HG02763 (cell line): ENCODE measurements at regions not wholly inside any gene's neighbourhood (a gene's known extent, or its start where the extent isn't known, plus 50 kb on each side); places are given as distances from the start of the nearest gene placed in this dataset.
"Not testable (repeated sequence)": the region's sequence is repeated elsewhere in the genome, so short reads cannot be mapped to it uniquely, and the experiment has no call there.

Experiments used
- ATAC-seq: cut with Tn5 transposase; IDR thresholded peaks from one replicate; pipeline ENCODE4 v1.9.1; 2021; ENCODE audit warnings: mild to moderate bottlenecking, moderate library complexity; ENCODE audit not compliant: unreplicated experiment

DNA sequence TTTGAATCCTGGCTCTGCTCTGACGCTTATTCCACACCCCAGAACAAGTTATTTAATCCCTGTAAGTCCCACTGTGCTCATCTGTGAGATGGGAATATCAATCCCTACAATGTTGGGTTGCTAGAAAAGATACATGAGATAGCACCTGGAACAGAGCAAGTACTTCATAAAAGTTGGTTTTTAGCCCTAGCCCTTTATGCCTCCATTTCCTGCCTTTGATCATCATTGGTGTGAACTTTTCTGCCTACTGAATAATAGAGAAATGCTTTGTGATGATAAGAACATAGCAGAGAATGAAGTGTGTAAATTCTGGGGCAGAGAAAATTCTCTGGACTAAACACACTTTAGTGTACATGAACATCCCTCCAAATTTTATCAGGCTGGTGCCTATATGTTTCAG lies 90.3 kb upstream of the RANBP6 start:
- no peak for ATAC-seq

- ATAC-seq = not testable (repeated sequence)
Measured at GRCh38 chr9:6104406-6104805, 89.0 kb upstream of the RANBP6 start.

- ATAC-seq = not testable (repeated sequence)
Measured at GRCh38 chr9:6103911-6104310, 88.5 kb upstream of the RANBP6 start.

DNA sequence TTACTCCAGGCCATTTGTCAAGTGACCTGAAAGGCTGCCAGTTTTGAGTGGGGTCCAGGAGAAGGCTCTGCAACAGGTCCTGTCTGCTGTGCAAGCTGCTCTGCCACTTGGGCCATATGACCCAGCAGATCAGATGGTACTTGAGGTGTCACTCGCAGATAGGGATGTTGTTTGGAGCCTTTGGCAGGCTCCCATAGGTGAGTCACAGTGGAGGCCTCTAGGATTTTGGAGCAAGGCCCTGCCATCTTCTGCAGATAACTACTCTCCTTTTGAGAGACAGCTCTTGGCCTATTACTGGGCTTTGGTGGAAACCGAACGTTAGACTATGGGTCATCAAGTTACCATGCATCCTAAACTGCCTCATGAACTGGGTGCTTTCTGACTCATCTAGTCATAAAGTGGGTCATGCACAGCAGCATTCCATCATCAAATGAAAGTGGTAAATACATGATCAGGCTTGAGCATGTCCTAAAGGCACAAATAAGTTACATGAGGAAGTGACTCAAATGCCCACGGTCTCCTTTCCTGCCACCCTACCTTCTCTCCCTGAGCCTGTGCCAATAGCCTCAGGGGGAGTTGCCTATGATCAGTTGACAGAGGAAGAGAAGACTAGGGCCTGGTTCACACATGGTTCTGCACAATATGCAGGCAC lies 87.0 kb upstream of the RANBP6 start:
- ATAC-seq = not testable (repeated sequence)

- not testable (repeated sequence) for ATAC-seq
Measured at GRCh38 chr9:6101725-6102124, 86.3 kb upstream of the RANBP6 start.

GRCh38 chr9:6099346-6099745 lies 83.9 kb upstream of the RANBP6 start:
- not testable (repeated sequence) for ATAC-seq

DNA sequence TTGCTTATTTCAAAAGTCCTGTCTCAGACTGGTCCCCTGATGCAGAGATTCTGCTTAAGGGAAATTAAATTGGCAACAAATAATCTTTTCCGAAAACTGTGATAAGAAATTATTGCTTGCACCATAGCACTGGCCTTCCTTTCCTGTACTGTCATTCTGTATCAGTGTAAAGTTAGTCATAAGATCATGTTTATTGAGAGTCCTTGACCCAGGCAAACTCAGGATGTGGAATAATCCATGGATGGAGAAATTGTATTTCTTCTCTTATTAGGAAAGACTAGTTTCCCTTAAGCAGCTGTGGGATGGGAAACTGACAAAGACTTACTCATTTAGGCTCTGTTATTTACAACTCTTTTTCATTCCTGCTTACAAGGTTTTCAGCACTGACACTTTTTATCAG lies 83.0 kb upstream of the RANBP6 start:
- ATAC-seq = no peak

- no peak for ATAC-seq
Measured at GRCh38 chr9:6096821-6097220, 81.4 kb upstream of the RANBP6 start.

DNA sequence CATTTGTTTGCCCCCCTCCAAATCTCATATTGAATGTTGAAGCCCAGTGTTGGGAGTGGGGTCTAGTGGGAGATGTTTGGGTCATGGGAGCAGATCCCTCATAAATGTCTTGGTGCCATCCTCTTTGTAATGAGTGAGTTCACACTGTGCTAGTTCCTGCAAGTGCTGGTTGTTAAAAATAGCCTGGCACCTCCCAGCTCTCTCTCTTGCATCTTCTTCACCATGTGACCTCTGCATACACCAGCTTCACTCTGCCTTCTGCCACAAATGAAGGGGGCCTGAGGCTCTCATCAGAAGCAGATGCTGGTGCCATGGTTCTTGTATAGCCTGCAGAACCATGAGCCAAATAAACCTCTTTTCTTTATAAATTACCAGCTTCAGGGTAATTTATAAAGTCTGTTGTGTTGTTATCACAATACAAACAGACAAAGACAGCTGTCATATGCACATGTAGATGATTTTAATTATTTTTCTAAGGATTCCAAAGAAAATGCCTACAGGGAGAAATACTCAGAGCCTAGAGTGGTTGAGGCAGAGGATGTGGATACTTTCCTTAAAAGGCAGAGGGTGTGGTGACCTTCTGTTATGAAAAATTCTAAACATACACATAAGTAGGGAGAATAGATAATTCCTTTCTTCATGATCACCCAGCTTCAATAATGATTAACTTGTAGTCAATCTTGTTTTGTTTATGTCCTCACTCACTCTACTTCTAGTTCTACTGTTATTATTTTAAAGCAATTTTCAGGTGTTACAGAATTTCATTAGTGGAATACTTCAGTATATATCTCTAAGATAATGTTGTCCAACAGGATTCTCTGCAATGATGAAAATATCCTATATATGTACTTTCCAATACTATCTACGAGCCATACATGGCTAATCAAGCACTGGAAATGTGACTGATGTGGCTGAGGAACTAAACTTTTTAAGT lies 75.1 kb upstream of the RANBP6 start:
- ATAC-seq = no peak

- ATAC-seq = no peak
Measured at GRCh38 chr9:6089300-6089699, 73.9 kb upstream of the RANBP6 start.

DNA sequence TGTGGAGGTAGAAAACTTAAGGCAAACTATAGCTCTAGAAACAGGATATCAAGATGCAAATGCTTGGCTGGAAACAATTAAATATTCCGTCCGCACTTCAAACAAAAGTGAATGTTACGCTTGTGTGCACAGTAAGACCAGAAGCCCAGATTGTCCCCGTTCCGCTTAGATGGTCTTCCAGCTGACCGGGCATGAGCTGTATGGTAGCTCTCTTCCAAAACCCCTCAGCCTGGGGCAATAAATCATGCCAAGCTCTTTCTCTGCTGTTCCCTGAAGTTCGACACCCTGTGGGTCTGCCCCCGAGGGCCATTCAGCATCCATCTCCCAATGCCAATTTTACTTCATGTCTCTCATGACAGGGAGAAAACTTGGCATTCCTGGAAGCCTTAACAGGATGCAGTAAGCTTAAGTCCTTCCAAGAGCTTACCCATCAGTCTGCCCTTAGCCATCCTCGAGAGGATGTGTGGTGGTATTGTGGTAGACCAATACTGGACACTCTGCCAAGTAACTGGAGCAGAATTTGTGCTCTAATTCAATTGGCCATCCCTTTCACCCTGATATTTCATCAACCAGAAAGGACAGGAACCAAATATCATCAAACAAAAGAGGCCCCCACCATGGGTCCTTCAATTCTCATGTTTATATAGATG lies 70.7 kb upstream of the RANBP6 start:
- ATAC-seq = no peak

GRCh38 chr9:6080154-6080716 lies 64.8 kb upstream of the RANBP6 start:
- peak; percentile 74 for ATAC-seq

GRCh38 chr9:6079386-6079785 lies 64.0 kb upstream of the RANBP6 start:
- ATAC-seq = no peak

DNA sequence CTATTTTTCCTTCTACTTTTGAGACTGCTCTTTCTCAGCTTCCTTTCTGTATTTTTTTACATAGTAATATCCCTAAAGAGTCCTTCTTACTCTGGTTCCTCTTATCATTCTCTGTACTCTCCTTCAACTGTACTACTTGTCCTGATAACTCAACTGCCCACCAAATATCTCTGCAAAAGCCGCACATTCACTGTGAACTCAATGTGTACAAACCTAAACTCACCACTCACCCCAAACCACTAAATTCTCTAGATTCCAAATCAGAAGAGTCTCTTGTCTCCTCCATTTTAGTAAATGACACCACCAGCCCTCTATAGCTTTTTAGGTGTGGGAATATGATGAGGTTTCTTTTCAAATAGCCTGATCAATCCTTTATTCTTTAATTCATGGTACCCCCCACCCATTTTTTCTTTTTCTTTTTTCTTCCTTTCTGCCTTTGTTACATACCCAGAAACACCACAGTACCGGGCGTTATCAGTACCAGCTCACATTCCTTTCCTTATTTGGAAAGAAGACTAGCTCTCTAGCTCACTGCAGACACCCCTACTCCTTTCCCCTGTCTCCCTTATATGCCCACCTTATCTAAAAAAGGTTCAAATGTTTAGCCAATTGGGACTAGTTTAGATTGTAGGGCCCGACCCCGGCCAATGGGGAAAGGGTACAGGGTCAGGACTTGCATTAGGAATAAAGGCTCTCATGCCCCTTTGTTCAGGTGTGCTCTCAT lies 63.1 kb upstream of the RANBP6 start:
- no peak for ATAC-seq

GRCh38 chr9:6076851-6077250 lies 61.4 kb upstream of the RANBP6 start:
- no peak for ATAC-seq

- no peak for ATAC-seq
Measured at GRCh38 chr9:6073731-6074130, 58.3 kb upstream of the RANBP6 start.

DNA sequence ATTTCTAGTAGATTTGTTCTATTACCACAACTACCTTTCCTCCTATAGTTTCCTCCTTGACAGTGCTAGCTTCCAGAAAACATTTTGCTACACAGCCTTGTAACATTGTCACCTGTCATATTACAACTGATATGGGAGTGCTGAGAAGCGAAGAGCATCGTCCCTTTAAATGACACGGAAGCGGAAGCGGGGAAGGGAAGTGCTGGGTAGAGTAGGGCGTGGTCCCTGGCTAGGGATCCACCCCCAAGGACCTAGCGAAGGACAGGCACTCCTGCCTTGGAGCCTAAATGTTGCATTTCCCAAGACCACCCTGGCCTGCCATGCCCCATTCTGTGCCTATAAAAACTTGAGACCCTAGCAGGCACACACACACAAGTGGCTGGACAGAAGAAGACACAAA lies 57.4 kb upstream of the RANBP6 start:
- no peak for ATAC-seq

DNA sequence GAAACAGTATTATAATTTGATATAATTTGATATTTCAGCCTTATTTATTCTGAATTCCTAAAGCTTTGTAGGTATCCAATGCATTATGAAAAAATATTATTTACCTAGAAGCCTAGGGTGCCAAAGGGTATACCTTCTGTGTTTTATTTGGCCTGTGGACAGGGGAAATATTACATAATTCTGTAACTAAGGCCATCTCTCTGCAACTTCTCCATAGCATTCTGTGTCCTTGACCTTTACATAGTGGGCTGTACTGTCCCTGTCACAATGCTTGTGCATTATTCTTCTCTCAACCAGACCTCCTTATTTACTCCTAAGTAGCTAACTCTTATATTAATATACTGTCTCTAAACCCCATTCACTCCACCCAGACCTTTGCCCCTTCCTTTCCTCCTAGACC lies 57.0 kb upstream of the RANBP6 start:
- ATAC-seq = no peak

- ATAC-seq = peak; percentile 78
Measured at GRCh38 chr9:6068983-6069382, 53.6 kb upstream of the RANBP6 start.

- no peak for ATAC-seq
Measured at GRCh38 chr9:6067426-6067825, 52.0 kb upstream of the RANBP6 start.
